ENCODE measurements at regions not wholly inside any gene's neighbourhood (a gene's known extent, or its start where the extent isn't known, plus 50 kb on each side); places are given as distances from the start of the nearest gene placed in this dataset.

DNA sequence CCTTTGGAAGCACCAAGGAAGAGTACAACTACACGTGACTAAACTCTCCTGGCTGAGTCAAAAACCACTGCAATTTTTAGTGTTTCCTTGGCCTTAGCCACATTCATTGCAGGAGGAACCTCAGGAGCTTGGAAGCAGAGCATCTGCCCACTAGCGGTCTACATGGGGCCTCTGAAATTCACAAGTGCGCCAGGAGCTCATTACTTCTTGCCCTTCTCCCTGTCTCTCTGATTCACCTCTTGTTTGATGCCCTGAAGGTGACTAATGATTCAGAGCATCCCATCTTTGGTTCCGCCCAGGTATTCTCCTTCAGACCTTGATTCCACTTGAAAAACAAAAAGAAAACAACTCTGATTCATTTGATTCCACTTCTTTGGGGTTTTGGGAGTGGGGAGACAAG, 201.1 kb upstream of the LPP start:
- Mint-ChIP-seq H3K4me1 (peaks cover 77% of the 10 kb centered on the region), H3K9me3 (peaks cover 0 to 3% (median 0%) of the 10 kb centered on the region in 7 donors), H3K36me3 (peaks cover 0 to 2% of the 10 kb centered on the region in 2 donors), H3K27ac (peak overlapping the region in 3 of 7 donors; percentile 35 to 76 (median 55)), H3K4me3 (no peak overlapping the region), H3K27me3 (ENCODE audit: low read depth in 3 of 3) (peaks cover 0 to 2% (median 0%) of the 10 kb centered on the region in 3 donors)
- no peaks in the 10 kb centered on the region for H3K27me3 ChIP-seq (ENCODE audit: control insufficient read depth in 2 of 2, insufficient read depth in 2 of 2, low read length in 2 of 2)
- H3K4me3 ChIP-seq (replicated peaks in 1 of 3; ENCODE audit: low read depth in 2 of 3, low read length in 3 of 3): no peak overlapping the region
- intact Hi-C loops (cut with micrococcal nuclease): loop anchor here in 1 of 2 donors (10.0 kb wide), 1 partner anchor 208 kb away; the partner anchor contains the start of gene BCL6
- WGBS (ENCODE audit: insufficient coverage): 63% methylated on average over 3 of the region's 4 CpGs
- H2AFZ ChIP-seq (ENCODE audit: insufficient read depth, low read depth, low read length, poor library complexity, severe bottlenecking): no peak overlapping the region
- no peak for TF ChIP-seq CTCF (IDR thresholded peaks at IDR 0.05)
- peak overlapping the region in 1 of 2 donors; percentile 77 for H3K27ac ChIP-seq (ENCODE audit: low read depth in 1 of 2, low read length in 2 of 2)
- H3K36me3 ChIP-seq (replicated peaks in 1 of 2; ENCODE audit: control insufficient read depth in 1 of 2, insufficient read depth in 2 of 2, low read length in 2 of 2): no peaks in the 10 kb centered on the region
- H3K4me2 ChIP-seq (replicated peaks; ENCODE audit: extremely low read depth, low read length, poor library complexity, severe bottlenecking): no peak overlapping the region
- H4K20me1 ChIP-seq (ENCODE audit: insufficient read depth, low read length): no peaks in the 10 kb centered on the region
- no peak for DNase-seq
- no peaks in the 10 kb centered on the region for H3K79me2 ChIP-seq (ENCODE audit: insufficient read depth, low read length)
- no peak overlapping the region for H3K9ac ChIP-seq (ENCODE audit: insufficient read depth, low read length, poor library complexity, severe bottlenecking)
- H3K9me3 ChIP-seq (replicated peaks in 1 of 2; ENCODE audit: control insufficient read depth in 1 of 2, insufficient read depth in 1 of 2, low read length in 2 of 2): no peaks in the 10 kb centered on the region
- peaks cover 72 to 73% of the 10 kb centered on the region in 2 donors for H3K4me1 ChIP-seq (ENCODE audit: control insufficient read depth in 1 of 2, insufficient read depth in 2 of 2, low read length in 2 of 2)

DNA sequence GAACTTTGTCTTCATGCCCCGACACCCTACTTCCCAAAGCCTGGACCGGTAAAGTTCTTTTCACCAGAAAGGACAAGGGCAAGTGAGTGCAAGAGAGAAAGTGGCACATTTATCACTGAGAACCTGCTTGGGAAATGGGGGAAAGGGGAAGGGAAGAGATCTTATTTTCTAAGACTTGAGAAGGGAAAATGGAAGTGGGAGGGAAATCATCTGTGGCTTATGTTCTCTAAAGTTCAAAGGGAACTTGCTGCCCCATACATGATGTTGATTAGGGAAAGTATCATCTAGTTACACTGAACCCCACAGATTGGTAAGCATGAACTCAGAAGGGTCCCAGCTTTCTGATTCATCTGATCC, 199.5 kb upstream of the LPP start:
- Mint-ChIP-seq H3K27ac (peak overlapping the region; percentile 90 to 97 (median 95)), H3K36me3 (peaks cover 0 to 2% of the 10 kb centered on the region in 2 donors), H3K9me3 (peaks cover 0 to 3% (median 0%) of the 10 kb centered on the region in 7 donors), H3K27me3 (ENCODE audit: low read depth in 3 of 3) (no peaks in the 10 kb centered on the region), H3K4me3 (no peak overlapping the region), H3K4me1 (peaks cover 85% of the 10 kb centered on the region)
- no peak overlapping the region for H3K9ac ChIP-seq (ENCODE audit: insufficient read depth, low read length, poor library complexity, severe bottlenecking)
- H3K27me3 ChIP-seq (ENCODE audit: control insufficient read depth in 2 of 2, insufficient read depth in 2 of 2, low read length in 2 of 2): no peaks in the 10 kb centered on the region
- no peaks in the 10 kb centered on the region for H3K36me3 ChIP-seq (replicated peaks in 1 of 2; ENCODE audit: control insufficient read depth in 1 of 2, insufficient read depth in 2 of 2, low read length in 2 of 2)
- peak overlapping the region; percentile 35 for H3K4me2 ChIP-seq (replicated peaks; ENCODE audit: extremely low read depth, low read length, poor library complexity, severe bottlenecking)
- H2AFZ ChIP-seq (ENCODE audit: insufficient read depth, low read depth, low read length, poor library complexity, severe bottlenecking): no peak overlapping the region
- DNase-seq: peak in 1 of 3 donors; percentile 9
- 17% methylated on average over 1 of the region's 2 CpGs for WGBS (ENCODE audit: insufficient coverage)
- H3K79me2 ChIP-seq (ENCODE audit: insufficient read depth, low read length): no peaks in the 10 kb centered on the region
- no peak for TF ChIP-seq CTCF (IDR thresholded peaks at IDR 0.05)
- H3K4me1 ChIP-seq (ENCODE audit: control insufficient read depth in 1 of 2, insufficient read depth in 2 of 2, low read length in 2 of 2): peaks cover 86 to 87% of the 10 kb centered on the region in 2 donors
- no peaks in the 10 kb centered on the region for H3K9me3 ChIP-seq (replicated peaks in 1 of 2; ENCODE audit: control insufficient read depth in 1 of 2, insufficient read depth in 1 of 2, low read length in 2 of 2)
- peak overlapping the region in 1 of 3 experiments; percentile 20 for H3K4me3 ChIP-seq (replicated peaks in 1 of 3; ENCODE audit: low read depth in 2 of 3, low read length in 3 of 3)
- peak overlapping the region; percentile 73 to 77 for H3K27ac ChIP-seq (ENCODE audit: low read depth in 1 of 2, low read length in 2 of 2)
- intact Hi-C loops (cut with micrococcal nuclease): loop anchor here in 1 of 2 donors (10.0 kb wide), 1 partner anchor 210 kb away; the partner anchor contains the start of gene BCL6
- H4K20me1 ChIP-seq (ENCODE audit: insufficient read depth, low read length): no peaks in the 10 kb centered on the region

All from CD14-positive monocyte (primary cell).